ENCODE measurements at regions not wholly inside any gene's neighbourhood (a gene's known extent, or its start where the extent isn't known, plus 50 kb on each side); places are given as distances from the start of the nearest gene placed in this dataset.

GRCh38 chr10:43712821-43713584 is 64.3 kb upstream of the ZNF32 start:
- Histone ChIP-seq H3K4me3 (no peak overlapping the region), H3K4me1 (peaks cover 0 to 7% (median 5%) of the 10 kb centered on the region in 4 donors), H3K27ac (replicated peaks in 1 of 4) (no peak overlapping the region), H3K36me3 (no peaks in the 10 kb centered on the region), H3K27me3 (no peaks in the 10 kb centered on the region), H3K9me3 (no peaks in the 10 kb centered on the region)
- TF ChIP-seq POLR2A (IDR thresholded peaks at IDR 0.05; ENCODE audit: low read depth) (no peak), CTCF (IDR thresholded peaks at IDR 0.05) (no peak), EP300 (IDR thresholded peaks at IDR 0.05) (no peak), POLR2AphosphoS5 (IDR thresholded peaks at IDR 0.05) (no peak)
- DNase-seq (ENCODE audit: extremely low spot score) = peak; percentile 80
- intact Hi-C loops (cut with DNase I) = no loop called here
- WGBS = 86% methylated on average over 10 of the region's 10 CpGs

- Histone ChIP-seq H3K9me3 (no peaks in the 10 kb centered on the region), H3K4me1 (peaks cover 0 to 14% (median 6%) of the 10 kb centered on the region in 4 donors), H3K4me3 (no peak overlapping the region), H3K36me3 (no peaks in the 10 kb centered on the region), H3K27me3 (no peaks in the 10 kb centered on the region), H3K27ac (replicated peaks in 1 of 4) (no peak overlapping the region)
- intact Hi-C loops (cut with DNase I) = no loop called here
- TF ChIP-seq CTCF (IDR thresholded peaks at IDR 0.05) = no peak
- no peak for TF ChIP-seq EP300 (IDR thresholded peaks at IDR 0.05)
- no peak for TF ChIP-seq POLR2AphosphoS5 (IDR thresholded peaks at IDR 0.05)
- TF ChIP-seq POLR2A (IDR thresholded peaks at IDR 0.05; ENCODE audit: low read depth) = no peak
- peak; percentile 39 for DNase-seq (ENCODE audit: extremely low spot score)
- 89% methylated on average over 7 of the region's 7 CpGs for WGBS
Measured at GRCh38 chr10:43710772-43711471, 62.2 kb upstream of the ZNF32 start.

GRCh38 chr10:43708262-43708661 is 59.6 kb upstream of the ZNF32 start:
- 59% methylated on average over 3 of the region's 3 CpGs for WGBS
- Histone ChIP-seq H3K36me3 (no peaks in the 10 kb centered on the region), H3K4me1 (peaks cover 0 to 14% (median 6%) of the 10 kb centered on the region in 4 donors), H3K27ac (replicated peaks in 1 of 4) (peak overlapping the region in 3 of 4 donors; percentile 31 to 45 (median 38)), H3K27me3 (no peaks in the 10 kb centered on the region), H3K9me3 (no peaks in the 10 kb centered on the region), H3K4me3 (no peak overlapping the region)
- peak; percentile 45 for DNase-seq (ENCODE audit: extremely low spot score)
- intact Hi-C loops (cut with DNase I) = no loop called here
- TF ChIP-seq EP300 (IDR thresholded peaks at IDR 0.05) (no peak), POLR2A (IDR thresholded peaks at IDR 0.05; ENCODE audit: low read depth) (no peak), POLR2AphosphoS5 (IDR thresholded peaks at IDR 0.05) (no peak), CTCF (IDR thresholded peaks at IDR 0.05) (no peak)

- 58% methylated on average over 11 of the region's 11 CpGs for WGBS
- H3K36me3 ChIP-seq = no peaks in the 10 kb centered on the region
- no peak for DNase-seq (ENCODE audit: extremely low spot score)
- H3K27ac ChIP-seq (replicated peaks in 1 of 4) = peak overlapping the region in 1 of 4 donors; percentile 31
- no peaks in the 10 kb centered on the region for H3K9me3 ChIP-seq
- peaks cover 0 to 14% (median 6%) of the 10 kb centered on the region in 4 donors for H3K4me1 ChIP-seq
- no peak overlapping the region for H3K4me3 ChIP-seq
- no peak for TF ChIP-seq CTCF (IDR thresholded peaks at IDR 0.05)
- TF ChIP-seq EP300 (IDR thresholded peaks at IDR 0.05) = no peak
- peak in 1 of 2 donors; percentile 60 for TF ChIP-seq POLR2AphosphoS5 (IDR thresholded peaks at IDR 0.05)
- intact Hi-C loops (cut with DNase I) = no loop called here
- H3K27me3 ChIP-seq = no peaks in the 10 kb centered on the region
Measured at GRCh38 chr10:43707770-43708169, 59.1 kb upstream of the ZNF32 start.
